ENCODE measurements at regions not wholly inside any gene's neighbourhood (a gene's known extent, or its start where the extent isn't known, plus 50 kb on each side); places are given as distances from the start of the nearest gene placed in this dataset.

DNA sequence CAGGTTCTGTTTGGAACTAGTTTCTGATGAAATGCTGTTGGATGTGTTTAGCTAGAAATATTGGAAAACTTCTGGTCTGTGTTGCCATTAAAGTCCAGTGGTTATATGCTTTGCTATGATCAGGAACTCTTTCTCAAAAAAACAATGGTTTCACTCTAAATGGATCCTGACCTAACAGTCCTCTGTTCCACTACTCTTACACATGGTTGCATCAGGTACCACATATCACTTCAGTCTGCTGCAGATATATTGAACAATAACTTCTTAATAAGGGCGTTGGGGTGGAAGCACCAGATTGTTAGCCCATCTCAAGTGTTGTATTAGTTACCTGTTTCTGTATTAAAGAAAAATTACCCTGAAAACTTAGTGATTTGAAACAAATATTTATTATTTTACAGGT lies 676.6 kb upstream of the GCFC2 start:
- no peak overlapping the region for H3K4me3 ChIP-seq (ENCODE audit: insufficient read depth, low read depth, low read length)
- DNase-seq = no peak
- no peaks in the 10 kb centered on the region for H3K27me3 ChIP-seq (ENCODE audit: control insufficient read depth, insufficient read depth, low read length)
- no peaks in the 10 kb centered on the region for H3K36me3 ChIP-seq (replicated peaks; ENCODE audit: control insufficient read depth, insufficient read depth, low read length)

GRCh38 chr2:76385943-76386342 lies 675.2 kb upstream of the GCFC2 start:
- Histone ChIP-seq H3K36me3 (replicated peaks; ENCODE audit: control insufficient read depth, insufficient read depth, low read length) (no peaks in the 10 kb centered on the region), H3K27me3 (ENCODE audit: control insufficient read depth, insufficient read depth, low read length) (no peaks in the 10 kb centered on the region), H3K4me3 (ENCODE audit: insufficient read depth, low read depth, low read length) (no peak overlapping the region)
- DNase-seq = no peak

GRCh38 chr2:76381624-76382023 lies 670.9 kb upstream of the GCFC2 start:
- H3K4me3 ChIP-seq (ENCODE audit: insufficient read depth, low read depth, low read length) = no peak overlapping the region
- no peaks in the 10 kb centered on the region for H3K36me3 ChIP-seq (replicated peaks; ENCODE audit: control insufficient read depth, insufficient read depth, low read length)
- no peaks in the 10 kb centered on the region for H3K27me3 ChIP-seq (ENCODE audit: control insufficient read depth, insufficient read depth, low read length)
- DNase-seq = no peak

DNA sequence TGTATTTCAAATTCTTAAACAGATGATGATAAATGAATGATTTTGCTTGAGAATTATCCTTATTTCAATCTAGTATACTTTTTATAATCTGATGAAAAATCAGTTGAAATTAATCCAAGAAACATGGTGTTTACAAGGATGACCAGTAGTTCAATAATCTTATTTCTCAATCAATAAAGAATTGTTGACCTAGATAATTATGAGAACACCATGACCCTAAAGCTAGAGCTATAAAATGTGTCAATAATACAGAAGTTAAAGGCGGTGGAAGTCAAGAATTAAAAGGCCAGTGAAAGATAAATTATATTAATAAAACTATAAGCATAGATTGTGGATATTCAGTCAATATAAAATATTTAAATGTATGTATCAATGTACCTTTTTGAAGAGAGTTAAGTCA lies 667.4 kb upstream of the GCFC2 start:
- Histone ChIP-seq H3K27me3 (ENCODE audit: control insufficient read depth, insufficient read depth, low read length) (no peaks in the 10 kb centered on the region), H3K4me3 (ENCODE audit: insufficient read depth, low read depth, low read length) (no peak overlapping the region), H3K36me3 (replicated peaks; ENCODE audit: control insufficient read depth, insufficient read depth, low read length) (no peaks in the 10 kb centered on the region)
- DNase-seq = no peak

DNA sequence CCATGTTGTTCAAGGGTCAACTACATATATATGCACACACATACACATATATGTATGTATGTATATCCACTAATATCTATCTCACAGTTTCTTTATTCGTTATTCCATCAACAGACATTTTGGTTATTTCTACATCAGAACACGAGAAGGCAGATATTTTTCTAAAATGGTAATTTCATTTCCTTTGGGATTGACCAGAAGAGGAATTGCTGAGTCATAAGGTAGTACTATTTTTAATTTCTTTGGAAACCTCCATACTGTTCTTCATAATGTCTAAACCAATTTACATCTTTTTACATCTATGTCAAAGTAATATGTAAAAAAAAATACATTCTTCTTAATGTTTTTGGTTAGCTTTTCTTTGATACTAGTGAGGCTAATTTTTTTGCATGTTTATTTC lies 630.7 kb upstream of the GCFC2 start:
- H3K27me3 ChIP-seq (ENCODE audit: control insufficient read depth, insufficient read depth, low read length) = no peaks in the 10 kb centered on the region

GRCh38 chr2:76332871-76333270 lies 622.2 kb upstream of the GCFC2 start:
- H3K36me3 ChIP-seq (replicated peaks; ENCODE audit: control insufficient read depth, insufficient read depth, low read length) = no peaks in the 10 kb centered on the region
- no peak overlapping the region for H3K4me3 ChIP-seq (ENCODE audit: insufficient read depth, low read depth, low read length)
- DNase-seq = no peak
- no peaks in the 10 kb centered on the region for H3K27me3 ChIP-seq (ENCODE audit: control insufficient read depth, insufficient read depth, low read length)

More for the DNA sequence above, 630.7 kb upstream of the GCFC2 start:
- no peak overlapping the region for H3K4me3 ChIP-seq (ENCODE audit: insufficient read depth, low read depth, low read length)
- no peaks in the 10 kb centered on the region for H3K36me3 ChIP-seq (replicated peaks; ENCODE audit: control insufficient read depth, insufficient read depth, low read length)
- no peak for DNase-seq

GRCh38 chr2:76330865-76331264 lies 620.1 kb upstream of the GCFC2 start:
- no peak for DNase-seq
- Histone ChIP-seq H3K27me3 (ENCODE audit: control insufficient read depth, insufficient read depth, low read length) (no peaks in the 10 kb centered on the region), H3K4me3 (ENCODE audit: insufficient read depth, low read depth, low read length) (no peak overlapping the region), H3K36me3 (replicated peaks; ENCODE audit: control insufficient read depth, insufficient read depth, low read length) (no peaks in the 10 kb centered on the region)

DNA sequence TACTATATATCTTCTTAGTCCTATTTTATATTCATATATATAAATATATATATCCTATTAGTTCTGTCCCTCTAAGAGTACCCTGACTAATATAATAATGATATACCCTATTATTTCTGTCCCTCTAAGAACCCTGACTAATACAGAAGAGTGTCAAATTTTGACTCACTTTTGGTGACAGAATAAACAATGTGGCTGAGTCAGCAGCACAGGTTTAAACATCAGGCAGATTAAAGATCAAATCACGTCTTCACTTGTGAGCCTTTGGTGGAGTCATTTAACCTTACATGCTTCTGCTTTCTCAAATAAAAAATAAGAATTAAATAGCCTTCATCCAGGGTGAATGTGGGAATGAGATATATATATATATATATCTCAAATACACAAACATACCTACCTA lies 615.9 kb upstream of the GCFC2 start:
- DNase-seq = no peak
- Histone ChIP-seq H3K27me3 (ENCODE audit: control insufficient read depth, insufficient read depth, low read length) (no peaks in the 10 kb centered on the region), H3K4me3 (ENCODE audit: insufficient read depth, low read depth, low read length) (no peak overlapping the region), H3K36me3 (replicated peaks; ENCODE audit: control insufficient read depth, insufficient read depth, low read length) (no peaks in the 10 kb centered on the region)

DNA sequence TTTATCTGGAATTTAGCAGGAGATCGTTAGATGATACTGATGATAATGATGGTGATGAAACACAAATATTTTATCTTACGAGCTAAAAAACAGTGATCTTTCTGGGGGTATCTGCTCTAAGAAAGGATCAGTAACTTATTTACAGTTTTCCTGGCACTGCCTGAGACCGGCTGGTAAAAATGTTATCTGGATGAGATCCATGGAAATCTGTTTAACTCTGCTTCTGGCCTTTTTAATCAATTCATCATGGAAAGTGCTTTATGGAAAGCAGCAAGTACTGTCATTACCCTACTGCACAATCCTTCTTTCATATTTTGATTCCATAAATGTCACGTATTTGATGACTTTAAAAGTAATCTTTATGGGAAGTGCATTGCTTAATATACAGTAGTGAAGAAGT lies 612.7 kb upstream of the GCFC2 start:
- H3K4me3 ChIP-seq (ENCODE audit: insufficient read depth, low read depth, low read length) = no peak overlapping the region
- H3K36me3 ChIP-seq (replicated peaks; ENCODE audit: control insufficient read depth, insufficient read depth, low read length) = no peaks in the 10 kb centered on the region
- no peak for DNase-seq
- H3K27me3 ChIP-seq (ENCODE audit: control insufficient read depth, insufficient read depth, low read length) = no peaks in the 10 kb centered on the region

DNA sequence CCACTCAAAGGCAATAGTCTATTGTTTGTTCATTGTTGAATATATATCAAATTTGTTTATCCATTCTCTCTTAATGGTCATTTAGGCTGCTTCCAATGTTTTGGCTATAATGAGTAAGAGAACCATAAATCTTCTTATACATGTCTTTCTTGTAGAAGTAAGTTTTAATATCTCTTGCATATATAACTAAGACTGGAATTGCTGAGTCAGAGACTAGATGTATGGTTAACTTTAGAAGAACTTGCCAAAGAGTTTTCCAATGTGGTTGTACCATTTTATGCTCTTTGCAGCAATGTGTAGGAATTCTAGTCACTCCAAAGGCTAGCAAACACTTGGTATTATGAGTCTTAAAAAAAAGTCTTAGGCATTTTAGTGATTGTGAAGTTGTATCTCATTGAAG lies 610.0 kb upstream of the GCFC2 start:
- H3K4me3 ChIP-seq (ENCODE audit: insufficient read depth, low read depth, low read length) = no peak overlapping the region
- no peaks in the 10 kb centered on the region for H3K27me3 ChIP-seq (ENCODE audit: control insufficient read depth, insufficient read depth, low read length)
- DNase-seq = no peak
- no peaks in the 10 kb centered on the region for H3K36me3 ChIP-seq (replicated peaks; ENCODE audit: control insufficient read depth, insufficient read depth, low read length)

- no peaks in the 10 kb centered on the region for H3K36me3 ChIP-seq (replicated peaks; ENCODE audit: control insufficient read depth, insufficient read depth, low read length)
- DNase-seq = no peak
- H3K27me3 ChIP-seq (ENCODE audit: control insufficient read depth, insufficient read depth, low read length) = no peaks in the 10 kb centered on the region
- H3K4me3 ChIP-seq (ENCODE audit: insufficient read depth, low read depth, low read length) = no peak overlapping the region
Observed at GRCh38 chr2:76318848-76319360, 608.2 kb upstream of the GCFC2 start.

DNA sequence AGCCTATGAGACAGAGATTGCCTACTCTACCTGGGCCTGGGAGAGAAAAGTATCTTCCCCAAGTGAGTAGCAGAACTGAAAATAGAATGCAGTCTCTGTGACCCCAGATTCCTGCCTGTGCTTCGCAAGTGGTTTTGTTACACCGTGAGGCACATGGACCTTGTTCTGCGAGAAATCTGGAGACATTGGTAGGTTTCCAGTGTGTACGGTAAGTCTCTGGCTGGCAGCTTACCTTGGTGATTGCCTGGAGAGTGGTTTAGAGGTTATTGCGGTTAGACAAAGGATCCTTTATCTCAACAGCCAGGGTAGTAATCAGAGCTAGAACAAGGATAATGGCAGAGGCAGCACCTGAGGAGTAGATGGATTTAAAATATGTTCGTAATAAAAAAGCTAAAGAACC lies 606.0 kb upstream of the GCFC2 start:
- no peaks in the 10 kb centered on the region for H3K36me3 ChIP-seq (replicated peaks; ENCODE audit: control insufficient read depth, insufficient read depth, low read length)
- no peak for DNase-seq
- no peaks in the 10 kb centered on the region for H3K27me3 ChIP-seq (ENCODE audit: control insufficient read depth, insufficient read depth, low read length)
- H3K4me3 ChIP-seq (ENCODE audit: insufficient read depth, low read depth, low read length) = no peak overlapping the region

GRCh38 chr2:76314271-76315020 lies 603.7 kb upstream of the GCFC2 start:
- DNase-seq = no peak
- no peaks in the 10 kb centered on the region for H3K36me3 ChIP-seq (replicated peaks; ENCODE audit: control insufficient read depth, insufficient read depth, low read length)
- no peak overlapping the region for H3K4me3 ChIP-seq (ENCODE audit: insufficient read depth, low read depth, low read length)
- H3K27me3 ChIP-seq (ENCODE audit: control insufficient read depth, insufficient read depth, low read length) = no peaks in the 10 kb centered on the region

- no peaks in the 10 kb centered on the region for H3K36me3 ChIP-seq (replicated peaks; ENCODE audit: control insufficient read depth, insufficient read depth, low read length)
Observed at GRCh38 chr2:76312236-76312635, 601.5 kb upstream of the GCFC2 start.

DNA sequence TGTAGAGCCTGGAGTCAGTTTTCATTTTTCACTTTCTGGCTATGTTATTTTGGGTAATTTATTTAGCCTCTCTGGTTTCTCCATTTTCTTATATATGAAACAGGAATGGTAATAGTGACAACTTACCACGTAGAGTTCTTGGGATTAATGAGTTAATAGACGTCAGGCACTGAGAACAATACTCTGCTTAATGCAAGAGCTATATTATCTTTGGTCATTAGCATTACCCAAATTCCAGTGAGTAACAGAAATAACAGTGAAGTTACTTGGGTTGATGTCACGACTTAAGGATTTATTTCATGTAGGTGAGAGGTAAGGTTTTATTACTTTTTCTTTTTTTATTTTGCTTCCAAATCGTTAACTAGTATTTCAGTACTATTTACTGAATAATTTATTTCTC lies 601.0 kb upstream of the GCFC2 start:
- Histone ChIP-seq H3K27me3 (ENCODE audit: control insufficient read depth, insufficient read depth, low read length) (no peaks in the 10 kb centered on the region), H3K36me3 (replicated peaks; ENCODE audit: control insufficient read depth, insufficient read depth, low read length) (no peaks in the 10 kb centered on the region), H3K4me3 (ENCODE audit: insufficient read depth, low read depth, low read length) (no peak overlapping the region)
- no peak for DNase-seq

More at GRCh38 chr2:76312236-76312635, 601.5 kb upstream of the GCFC2 start:
- Histone ChIP-seq H3K27me3 (ENCODE audit: control insufficient read depth, insufficient read depth, low read length) (no peaks in the 10 kb centered on the region), H3K4me3 (ENCODE audit: insufficient read depth, low read depth, low read length) (no peak overlapping the region)
- no peak for DNase-seq
